ENCODE measurements at regions not wholly inside any gene's neighbourhood (a gene's known extent, or its start where the extent isn't known, plus 50 kb on each side); places are given as distances from the start of the nearest gene placed in this dataset.

DNA sequence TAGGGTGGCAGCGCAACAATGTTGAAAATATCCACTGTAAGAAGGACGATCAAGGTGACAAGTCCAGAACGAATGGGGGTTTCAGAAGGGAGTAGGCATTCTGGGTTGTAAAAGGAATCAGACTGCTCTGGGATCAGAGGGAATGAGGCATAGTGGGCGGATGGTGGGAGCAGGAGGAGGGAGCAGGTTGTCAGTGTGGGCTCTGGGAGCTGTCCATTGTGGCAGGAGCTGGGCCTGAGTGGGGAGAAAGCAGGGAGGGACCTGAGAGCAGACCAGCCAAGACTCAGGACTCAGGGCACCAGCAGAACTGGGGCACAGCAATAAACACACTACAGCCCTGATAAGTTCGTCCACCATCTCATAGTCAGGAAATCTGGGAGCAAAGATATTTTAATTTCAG is 292.6 kb upstream of the MKI67 start:
- FAIRE-seq (no peak), DNase-seq (ENCODE audit: low read depth) (no peak)
- TF ChIP-seq, protein P1, sequence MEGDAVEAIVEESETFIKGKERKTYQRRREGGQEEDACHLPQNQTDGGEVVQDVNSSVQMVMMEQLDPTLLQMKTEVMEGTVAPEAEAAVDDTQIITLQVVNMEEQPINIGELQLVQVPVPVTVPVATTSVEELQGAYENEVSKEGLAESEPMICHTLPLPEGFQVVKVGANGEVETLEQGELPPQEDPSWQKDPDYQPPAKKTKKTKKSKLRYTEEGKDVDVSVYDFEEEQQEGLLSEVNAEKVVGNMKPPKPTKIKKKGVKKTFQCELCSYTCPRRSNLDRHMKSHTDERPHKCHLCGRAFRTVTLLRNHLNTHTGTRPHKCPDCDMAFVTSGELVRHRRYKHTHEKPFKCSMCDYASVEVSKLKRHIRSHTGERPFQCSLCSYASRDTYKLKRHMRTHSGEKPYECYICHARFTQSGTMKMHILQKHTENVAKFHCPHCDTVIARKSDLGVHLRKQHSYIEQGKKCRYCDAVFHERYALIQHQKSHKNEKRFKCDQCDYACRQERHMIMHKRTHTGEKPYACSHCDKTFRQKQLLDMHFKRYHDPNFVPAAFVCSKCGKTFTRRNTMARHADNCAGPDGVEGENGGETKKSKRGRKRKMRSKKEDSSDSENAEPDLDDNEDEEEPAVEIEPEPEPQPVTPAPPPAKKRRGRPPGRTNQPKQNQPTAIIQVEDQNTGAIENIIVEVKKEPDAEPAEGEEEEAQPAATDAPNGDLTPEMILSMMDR (IDR thresholded peaks at IDR 0.05; ENCODE audit: insufficient read depth, low read length, severe bottlenecking), result no peak
- Histone ChIP-seq H3K4me3 (ENCODE audit: low read depth, low read length) (no peak overlapping the region), H3K27me3 (ENCODE audit: control insufficient read depth, insufficient read depth, low read length) (no peaks in the 10 kb centered on the region), H3K36me3 (ENCODE audit: control insufficient read depth, insufficient read depth, low read length) (no peaks in the 10 kb centered on the region)

DNA sequence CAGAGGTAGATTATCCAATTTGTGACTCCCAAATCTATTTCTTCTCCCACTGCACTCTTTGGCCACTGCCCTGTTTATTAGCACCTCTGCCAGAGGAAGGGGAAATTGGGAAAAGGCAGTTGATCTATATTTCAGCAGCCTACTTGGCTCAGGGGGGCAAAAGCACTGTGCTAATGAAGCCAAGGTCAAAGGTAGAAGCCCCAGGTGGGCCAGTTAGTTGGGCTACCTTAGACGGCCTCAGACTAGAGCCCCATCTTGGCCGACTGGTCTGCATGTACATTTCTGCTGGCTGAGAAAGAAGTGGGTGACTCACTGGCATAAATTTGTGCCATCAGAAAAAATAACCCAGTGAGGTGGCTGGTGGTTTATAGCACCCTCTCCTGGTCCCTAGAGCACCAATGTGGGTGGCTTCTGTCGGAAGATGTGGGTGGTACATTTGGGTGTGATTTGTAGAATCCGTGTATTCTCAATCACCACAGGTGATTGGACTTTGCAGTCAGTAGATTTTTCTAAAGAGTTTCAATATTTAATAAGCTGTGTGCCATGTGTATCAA is 293.3 kb upstream of the MKI67 start:
- FAIRE-seq, result no peak
- DNase-seq (ENCODE audit: low read depth), result no peak
- no peaks in the 10 kb centered on the region for H3K36me3 ChIP-seq (ENCODE audit: control insufficient read depth, insufficient read depth, low read length)
- H3K4me3 ChIP-seq (ENCODE audit: low read depth, low read length), result no peak overlapping the region
- H3K27me3 ChIP-seq (ENCODE audit: control insufficient read depth, insufficient read depth, low read length), result no peaks in the 10 kb centered on the region
- TF ChIP-seq, protein P1 (IDR thresholded peaks at IDR 0.05; ENCODE audit: insufficient read depth, low read length, severe bottlenecking), result no peak

DNA sequence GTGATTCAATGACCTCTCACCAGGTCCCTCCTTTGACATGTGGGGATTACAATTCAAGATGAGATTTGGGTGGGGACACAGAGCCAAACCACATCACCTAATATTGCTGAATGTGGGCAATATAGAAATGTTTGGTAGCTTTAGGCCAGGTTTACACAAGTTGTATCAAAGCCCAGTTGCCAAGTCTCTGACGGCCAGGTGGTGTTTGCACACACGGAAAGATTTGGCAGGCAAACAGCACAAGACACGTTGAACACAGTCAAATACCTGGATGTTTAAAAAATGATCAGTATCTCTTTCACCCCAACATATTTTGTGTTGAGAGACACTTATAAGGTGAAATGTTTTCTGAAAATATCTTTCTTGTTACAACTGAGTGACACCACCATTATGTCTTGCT is 294.4 kb upstream of the MKI67 start:
- H3K4me3 ChIP-seq (ENCODE audit: low read depth, low read length), result no peak overlapping the region
- no peak for DNase-seq (ENCODE audit: low read depth)
- H3K27me3 ChIP-seq (ENCODE audit: control insufficient read depth, insufficient read depth, low read length), result no peaks in the 10 kb centered on the region
- no peak for FAIRE-seq
- TF ChIP-seq, protein P1 (IDR thresholded peaks at IDR 0.05; ENCODE audit: insufficient read depth, low read length, severe bottlenecking), result no peak
- H3K36me3 ChIP-seq (ENCODE audit: control insufficient read depth, insufficient read depth, low read length), result no peaks in the 10 kb centered on the region

DNA sequence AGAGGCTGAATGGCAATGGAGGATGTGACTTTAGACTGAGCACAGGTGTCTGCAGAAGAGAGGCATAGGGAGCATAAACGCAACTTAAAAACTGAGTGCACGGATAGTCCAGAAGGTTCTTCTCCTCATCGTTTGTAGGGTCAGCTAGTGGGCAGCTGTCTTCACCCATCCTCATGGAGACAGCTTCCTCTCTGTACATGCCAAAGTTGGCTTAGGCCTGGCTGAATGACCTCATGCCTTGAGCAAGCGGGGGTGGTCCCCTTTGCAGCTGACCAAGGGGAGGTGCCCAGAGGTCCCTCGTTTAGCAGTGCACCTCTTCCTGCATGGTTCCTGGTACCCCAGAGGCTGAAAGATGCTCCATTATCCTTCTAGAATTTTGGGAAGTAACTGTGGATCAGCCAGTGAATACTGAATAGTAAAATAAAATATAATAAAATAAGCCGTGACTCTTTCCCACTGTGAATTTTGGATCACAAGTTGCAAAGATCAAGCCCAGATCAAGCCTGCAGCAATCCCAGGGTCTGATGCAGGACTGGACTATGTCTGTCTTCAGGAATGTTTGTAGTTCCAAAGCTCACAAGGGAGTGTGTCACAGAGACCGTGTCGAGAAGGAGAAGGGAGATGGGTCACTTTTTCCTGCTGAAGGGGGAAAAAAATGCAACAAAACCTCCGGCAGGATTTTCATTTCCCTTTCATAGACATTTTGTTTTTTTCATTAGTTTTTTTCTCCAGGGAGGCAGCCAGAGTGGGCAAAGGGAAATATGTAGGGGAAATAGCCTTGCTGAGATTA is 295.3 kb upstream of the MKI67 start:
- Histone ChIP-seq H3K36me3 (ENCODE audit: control insufficient read depth, insufficient read depth, low read length) (no peaks in the 10 kb centered on the region), H3K4me3 (ENCODE audit: low read depth, low read length) (no peak overlapping the region), H3K27me3 (ENCODE audit: control insufficient read depth, insufficient read depth, low read length) (no peaks in the 10 kb centered on the region)
- TF ChIP-seq, protein P1 (IDR thresholded peaks at IDR 0.05; ENCODE audit: insufficient read depth, low read length, severe bottlenecking), result no peak
- no peak for DNase-seq (ENCODE audit: low read depth)
- FAIRE-seq, result no peak

DNA sequence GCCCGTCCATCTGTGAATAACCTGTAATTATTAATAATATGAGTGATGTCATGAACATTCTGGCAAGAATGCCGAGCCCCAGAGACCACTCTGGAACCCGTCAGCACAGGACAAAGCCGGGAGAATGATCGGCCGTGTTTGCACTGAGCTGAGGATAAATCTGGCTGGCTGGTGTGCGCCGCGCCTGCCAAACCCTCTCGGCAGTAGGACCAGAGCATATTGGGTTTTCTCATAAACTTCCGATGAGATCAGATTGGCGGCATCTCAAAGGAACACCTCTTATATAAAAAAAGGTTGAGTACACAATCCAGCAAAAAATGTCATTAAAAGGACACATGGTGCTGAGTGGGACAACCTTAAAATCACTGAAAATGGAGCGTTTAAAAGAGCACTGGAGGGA is 296.0 kb upstream of the MKI67 start:
- Histone ChIP-seq H3K27me3 (ENCODE audit: control insufficient read depth, insufficient read depth, low read length) (no peaks in the 10 kb centered on the region), H3K4me3 (ENCODE audit: low read depth, low read length) (no peak overlapping the region), H3K36me3 (ENCODE audit: control insufficient read depth, insufficient read depth, low read length) (no peaks in the 10 kb centered on the region)
- no peak for FAIRE-seq
- TF ChIP-seq, protein P1 (IDR thresholded peaks at IDR 0.05; ENCODE audit: insufficient read depth, low read length, severe bottlenecking), result no peak
- no peak for DNase-seq (ENCODE audit: low read depth)

Measured in bronchial epithelial cell (primary cell).